ENCODE measurements at regions not wholly inside any gene's neighbourhood (a gene's known extent, or its start where the extent isn't known, plus 50 kb on each side); places are given as distances from the start of the nearest gene placed in this dataset.

DNA sequence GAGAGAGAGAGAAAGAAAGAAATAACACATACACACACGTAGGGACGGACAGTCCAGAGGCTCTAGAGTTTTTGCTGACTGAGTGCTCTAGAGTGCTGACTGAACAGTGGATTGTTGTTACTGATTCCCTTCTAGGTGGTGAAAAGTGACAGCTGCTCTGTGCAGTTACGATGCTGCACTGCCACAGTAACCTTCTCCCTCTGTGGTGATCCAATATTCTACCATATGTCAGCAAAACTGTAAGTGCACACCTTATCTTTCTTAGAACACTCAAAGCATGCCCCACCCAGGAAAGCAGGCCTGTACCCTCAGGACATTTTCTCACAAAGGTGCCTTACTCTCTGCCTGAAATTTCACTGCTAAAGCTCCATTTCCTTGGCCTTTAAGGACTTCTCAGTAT, 1023.5 kb downstream of the TYW1 start:
- Histone ChIP-seq H3K27ac (ENCODE audit: low read depth, low read length) (no peak overlapping the region), H3K9ac (ENCODE audit: low read length in 5 of 5) (no peak overlapping the region), H3K4me1 (ENCODE audit: control insufficient read depth in 5 of 5, insufficient read depth in 5 of 5, low read length in 5 of 5) (peaks cover 0 to 2% (median 0%) of the 10 kb centered on the region in 5 donors), H3K27me3 (ENCODE audit: control insufficient read depth in 5 of 5, insufficient read depth in 4 of 5, low read length in 5 of 5) (no peaks in the 10 kb centered on the region), H3K36me3 (ENCODE audit: control insufficient read depth in 5 of 5, insufficient read depth in 5 of 5, low read length in 5 of 5) (no peaks in the 10 kb centered on the region), H3K9me3 (ENCODE audit: control insufficient read depth in 5 of 5, low read length in 5 of 5) (peaks cover 0 to 3% (median 0%) of the 10 kb centered on the region in 5 donors), H3K4me3 (ENCODE audit: low read depth in 1 of 5, low read length in 5 of 5) (no peak overlapping the region)

DNA sequence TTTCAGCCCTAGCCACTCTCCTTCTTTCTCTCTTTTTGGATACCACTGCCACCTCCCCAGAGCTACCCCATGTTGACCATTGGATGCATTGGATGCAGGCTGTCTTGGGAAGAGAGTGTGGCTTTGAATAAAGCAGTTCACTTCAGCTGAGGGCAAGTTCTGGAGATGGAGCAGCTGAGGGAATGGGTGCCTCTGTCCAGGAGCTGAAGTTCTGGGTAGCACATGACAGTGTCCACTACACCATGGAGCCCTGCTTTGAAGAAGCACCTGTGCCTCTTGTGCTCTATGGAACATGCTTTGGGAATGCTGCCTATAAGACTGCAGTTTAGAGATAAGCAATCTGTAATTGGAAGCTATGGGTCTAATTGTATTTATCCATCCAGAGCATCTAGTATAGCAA, 1028.7 kb downstream of the TYW1 start:
- no peak overlapping the region for H3K9ac ChIP-seq (ENCODE audit: low read length in 5 of 5)
- no peak overlapping the region for H3K27ac ChIP-seq (ENCODE audit: low read depth, low read length)
- no peaks in the 10 kb centered on the region for H3K27me3 ChIP-seq (ENCODE audit: control insufficient read depth in 5 of 5, insufficient read depth in 4 of 5, low read length in 5 of 5)
- no peaks in the 10 kb centered on the region for H3K36me3 ChIP-seq (ENCODE audit: control insufficient read depth in 5 of 5, insufficient read depth in 5 of 5, low read length in 5 of 5)
- H3K4me3 ChIP-seq (ENCODE audit: low read depth in 1 of 5, low read length in 5 of 5): no peak overlapping the region
- peaks cover 0 to 15% (median 12%) of the 10 kb centered on the region in 5 donors for H3K9me3 ChIP-seq (ENCODE audit: control insufficient read depth in 5 of 5, low read length in 5 of 5)
- H3K4me1 ChIP-seq (ENCODE audit: control insufficient read depth in 5 of 5, insufficient read depth in 5 of 5, low read length in 5 of 5): peaks cover 0 to 2% (median 0%) of the 10 kb centered on the region in 5 donors

DNA sequence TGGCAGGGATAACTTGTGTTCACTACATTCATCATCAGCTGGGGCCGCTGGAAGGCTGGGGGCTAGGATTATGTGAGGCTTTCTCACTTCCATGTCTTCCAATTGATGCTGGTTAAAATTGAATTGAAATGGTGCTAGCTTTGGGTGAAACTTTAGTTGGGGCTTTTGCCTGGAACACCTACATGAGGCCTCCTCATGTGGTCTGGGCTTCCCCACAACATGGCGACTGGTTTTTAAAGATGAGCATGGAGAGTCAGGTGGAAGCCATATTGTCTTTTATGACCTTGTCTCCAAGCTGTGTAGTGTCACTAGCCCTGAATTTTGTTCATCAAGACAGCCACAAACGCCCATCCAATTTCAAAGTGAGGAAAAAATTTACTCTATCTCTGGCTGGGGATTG, 1033.9 kb downstream of the TYW1 start:
- Histone ChIP-seq H3K4me1 (ENCODE audit: control insufficient read depth in 5 of 5, insufficient read depth in 5 of 5, low read length in 5 of 5) (no peaks in the 10 kb centered on the region), H3K9ac (ENCODE audit: low read length in 5 of 5) (no peak overlapping the region), H3K36me3 (ENCODE audit: control insufficient read depth in 5 of 5, insufficient read depth in 5 of 5, low read length in 5 of 5) (no peaks in the 10 kb centered on the region), H3K27ac (ENCODE audit: low read depth, low read length) (no peak overlapping the region), H3K9me3 (ENCODE audit: control insufficient read depth in 5 of 5, low read length in 5 of 5) (peaks cover 0 to 17% (median 12%) of the 10 kb centered on the region in 5 donors), H3K4me3 (ENCODE audit: low read depth in 1 of 5, low read length in 5 of 5) (no peak overlapping the region), H3K27me3 (ENCODE audit: control insufficient read depth in 5 of 5, insufficient read depth in 4 of 5, low read length in 5 of 5) (no peaks in the 10 kb centered on the region)

DNA sequence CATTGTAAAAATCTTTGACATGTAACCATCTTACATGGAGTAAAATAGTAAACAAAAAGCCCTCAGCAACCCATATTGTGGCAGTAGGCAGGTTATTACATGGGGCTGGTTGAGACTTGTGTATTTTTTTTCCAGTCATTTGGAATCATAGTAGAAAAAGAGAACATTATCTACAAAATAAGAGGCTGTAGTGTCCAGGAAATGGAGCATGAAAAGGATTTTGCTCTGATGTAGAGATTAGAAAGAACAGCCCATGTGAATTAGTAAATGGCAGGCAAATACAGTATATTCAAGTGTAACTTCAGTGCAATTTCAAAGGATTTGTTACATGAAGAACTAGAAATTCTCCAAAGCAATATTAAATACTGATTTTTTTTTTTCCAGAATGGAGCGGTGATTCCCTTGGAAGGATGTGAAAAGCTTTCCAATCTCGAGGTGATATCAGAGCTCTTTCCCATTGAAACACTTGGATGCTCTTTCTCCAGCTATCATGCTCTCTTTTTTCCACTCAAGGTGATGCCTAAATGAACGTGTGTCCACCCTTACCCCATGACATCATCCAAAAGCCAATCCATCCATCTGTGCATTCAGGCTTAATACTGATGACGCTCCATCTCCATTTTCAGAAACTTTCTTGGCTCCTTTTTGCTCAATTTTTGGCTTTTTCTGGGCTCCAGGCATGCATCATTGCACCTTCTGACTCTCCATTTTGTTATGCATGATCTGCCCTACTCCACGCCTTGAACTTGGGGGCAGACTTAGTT, 1034.7 kb downstream of the TYW1 start:
- no peak overlapping the region for H3K4me3 ChIP-seq (ENCODE audit: low read depth in 1 of 5, low read length in 5 of 5)
- no peak overlapping the region for H3K27ac ChIP-seq (ENCODE audit: low read depth, low read length)
- no peak overlapping the region for H3K9ac ChIP-seq (ENCODE audit: low read length in 5 of 5)
- H3K36me3 ChIP-seq (ENCODE audit: control insufficient read depth in 5 of 5, insufficient read depth in 5 of 5, low read length in 5 of 5): no peaks in the 10 kb centered on the region
- H3K4me1 ChIP-seq (ENCODE audit: control insufficient read depth in 5 of 5, insufficient read depth in 5 of 5, low read length in 5 of 5): no peaks in the 10 kb centered on the region
- no peaks in the 10 kb centered on the region for H3K27me3 ChIP-seq (ENCODE audit: control insufficient read depth in 5 of 5, insufficient read depth in 4 of 5, low read length in 5 of 5)
- peaks cover 0 to 15% (median 11%) of the 10 kb centered on the region in 5 donors for H3K9me3 ChIP-seq (ENCODE audit: control insufficient read depth in 5 of 5, low read length in 5 of 5)

DNA sequence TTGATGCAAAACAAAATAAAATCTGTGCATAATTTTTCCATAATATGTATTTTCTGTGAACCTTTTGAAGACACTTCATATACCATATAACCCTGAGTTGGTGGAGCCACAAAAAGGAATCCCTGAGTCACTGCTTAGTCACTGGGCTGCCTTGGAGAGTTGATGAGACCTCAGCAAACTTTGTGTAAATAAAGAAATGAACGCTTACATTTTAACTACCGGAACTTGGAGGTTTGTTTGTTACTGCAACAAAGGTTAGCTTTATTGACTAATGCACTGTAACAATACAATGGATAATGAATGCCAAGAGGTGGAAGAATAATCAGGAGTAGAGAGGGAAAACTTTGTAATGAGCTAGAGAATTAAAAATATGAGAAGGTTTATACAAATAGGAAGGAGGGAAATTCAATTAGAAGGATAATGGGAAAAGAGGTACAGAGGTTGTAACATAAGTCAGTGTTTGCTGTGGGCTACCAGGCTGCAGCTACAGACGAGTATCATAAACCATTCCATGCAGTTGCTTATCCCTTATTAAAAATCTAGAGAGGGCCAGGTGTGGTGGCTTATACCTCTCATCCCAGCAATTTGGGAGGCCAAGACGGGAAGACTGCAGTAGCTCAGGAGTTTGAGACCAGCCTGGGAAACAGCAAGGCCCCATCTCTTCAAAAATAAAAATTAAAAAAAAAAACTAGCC, 1042.1 kb downstream of the TYW1 start:
- Histone ChIP-seq H3K4me1 (ENCODE audit: control insufficient read depth in 5 of 5, insufficient read depth in 5 of 5, low read length in 5 of 5) (peaks cover 0 to 4% (median 0%) of the 10 kb centered on the region in 5 donors), H3K27ac (ENCODE audit: low read depth, low read length) (no peak overlapping the region), H3K27me3 (ENCODE audit: control insufficient read depth in 5 of 5, insufficient read depth in 4 of 5, low read length in 5 of 5) (no peaks in the 10 kb centered on the region), H3K4me3 (ENCODE audit: low read depth in 1 of 5, low read length in 5 of 5) (no peak overlapping the region), H3K9ac (ENCODE audit: low read length in 5 of 5) (no peak overlapping the region), H3K36me3 (ENCODE audit: control insufficient read depth in 5 of 5, insufficient read depth in 5 of 5, low read length in 5 of 5) (no peaks in the 10 kb centered on the region), H3K9me3 (ENCODE audit: control insufficient read depth in 5 of 5, low read length in 5 of 5) (no peaks in the 10 kb centered on the region)

DNA sequence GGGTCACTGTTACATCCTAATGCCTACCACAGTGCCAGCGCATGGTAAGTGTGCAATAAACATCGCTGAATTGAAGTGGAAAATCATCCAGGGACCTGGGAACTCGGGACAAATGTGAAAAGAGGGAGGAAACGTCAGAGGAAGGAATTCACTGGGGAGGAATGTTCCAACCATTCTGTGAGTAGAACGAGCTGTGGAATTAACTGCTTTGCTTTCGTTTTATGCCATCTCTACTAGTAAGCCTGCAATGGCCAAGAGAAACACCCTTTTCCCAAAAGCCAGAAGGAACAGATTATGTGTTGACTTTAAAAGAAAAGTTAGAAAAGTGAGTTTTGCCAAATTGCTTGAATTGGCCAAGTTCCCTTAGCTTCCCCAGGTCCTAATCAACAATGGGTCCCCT, 1044.9 kb downstream of the TYW1 start:
- H3K4me3 ChIP-seq (ENCODE audit: low read depth in 1 of 5, low read length in 5 of 5): no peak overlapping the region
- no peaks in the 10 kb centered on the region for H3K9me3 ChIP-seq (ENCODE audit: control insufficient read depth in 5 of 5, low read length in 5 of 5)
- no peak overlapping the region for H3K27ac ChIP-seq (ENCODE audit: low read depth, low read length)
- no peak overlapping the region for H3K9ac ChIP-seq (ENCODE audit: low read length in 5 of 5)
- peaks cover 0 to 4% (median 0%) of the 10 kb centered on the region in 5 donors for H3K4me1 ChIP-seq (ENCODE audit: control insufficient read depth in 5 of 5, insufficient read depth in 5 of 5, low read length in 5 of 5)
- no peaks in the 10 kb centered on the region for H3K27me3 ChIP-seq (ENCODE audit: control insufficient read depth in 5 of 5, insufficient read depth in 4 of 5, low read length in 5 of 5)
- no peaks in the 10 kb centered on the region for H3K36me3 ChIP-seq (ENCODE audit: control insufficient read depth in 5 of 5, insufficient read depth in 5 of 5, low read length in 5 of 5)

DNA sequence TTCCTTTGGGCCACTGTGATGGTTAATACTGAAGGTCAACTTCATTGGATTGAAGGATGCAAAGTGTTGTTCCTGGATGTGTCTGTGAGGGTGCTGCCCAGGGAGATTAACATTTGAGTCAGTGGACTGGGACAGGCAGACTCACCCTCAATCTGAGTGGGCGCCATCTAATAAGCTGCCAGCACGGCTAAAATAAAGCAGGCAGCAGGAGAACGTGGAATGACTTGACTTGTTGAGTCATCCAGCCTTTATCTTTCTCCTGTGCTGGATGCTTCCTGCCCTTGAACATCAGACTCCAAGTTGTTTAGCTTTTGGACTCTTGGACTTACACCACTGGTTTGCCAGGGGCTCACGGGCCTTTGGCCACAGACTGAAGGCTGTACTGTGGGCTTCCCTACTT, 1046.9 kb downstream of the TYW1 start:
- Histone ChIP-seq H3K36me3 (ENCODE audit: control insufficient read depth in 5 of 5, insufficient read depth in 5 of 5, low read length in 5 of 5) (no peaks in the 10 kb centered on the region), H3K9me3 (ENCODE audit: control insufficient read depth in 5 of 5, low read length in 5 of 5) (no peaks in the 10 kb centered on the region), H3K9ac (ENCODE audit: low read length in 5 of 5) (no peak overlapping the region), H3K4me1 (ENCODE audit: control insufficient read depth in 5 of 5, insufficient read depth in 5 of 5, low read length in 5 of 5) (peaks cover 0 to 4% (median 0%) of the 10 kb centered on the region in 5 donors), H3K27me3 (ENCODE audit: control insufficient read depth in 5 of 5, insufficient read depth in 4 of 5, low read length in 5 of 5) (no peaks in the 10 kb centered on the region), H3K27ac (ENCODE audit: low read depth, low read length) (no peak overlapping the region), H3K4me3 (ENCODE audit: low read depth in 1 of 5, low read length in 5 of 5) (no peak overlapping the region)

DNA sequence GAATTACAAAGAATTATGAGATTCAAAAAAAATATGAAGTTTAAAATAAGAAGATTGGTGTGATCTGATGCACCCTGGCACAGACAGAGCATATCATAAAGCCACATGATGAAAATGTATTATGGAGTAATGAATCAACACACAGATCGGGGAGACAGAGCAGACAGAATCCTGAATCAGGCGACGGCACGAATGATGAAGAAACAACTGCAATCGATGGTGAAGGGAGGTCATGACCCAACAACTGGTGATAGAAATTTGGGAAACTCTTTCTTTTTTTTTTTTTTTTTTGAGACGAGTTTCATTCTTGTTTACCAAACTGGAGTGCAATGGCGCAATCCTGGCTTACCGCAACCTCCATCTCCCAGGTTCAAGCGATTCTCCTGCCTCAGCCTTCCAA, 1054.0 kb downstream of the TYW1 start:
- Histone ChIP-seq H3K4me1 (ENCODE audit: control insufficient read depth in 5 of 5, insufficient read depth in 5 of 5, low read length in 5 of 5) (no peaks in the 10 kb centered on the region), H3K4me3 (ENCODE audit: low read depth in 1 of 5, low read length in 5 of 5) (no peak overlapping the region), H3K27ac (ENCODE audit: low read depth, low read length) (no peak overlapping the region), H3K9ac (ENCODE audit: low read length in 5 of 5) (no peak overlapping the region), H3K27me3 (ENCODE audit: control insufficient read depth in 5 of 5, insufficient read depth in 4 of 5, low read length in 5 of 5) (no peaks in the 10 kb centered on the region), H3K36me3 (ENCODE audit: control insufficient read depth in 5 of 5, insufficient read depth in 5 of 5, low read length in 5 of 5) (no peaks in the 10 kb centered on the region), H3K9me3 (ENCODE audit: control insufficient read depth in 5 of 5, low read length in 5 of 5) (no peaks in the 10 kb centered on the region)

DNA sequence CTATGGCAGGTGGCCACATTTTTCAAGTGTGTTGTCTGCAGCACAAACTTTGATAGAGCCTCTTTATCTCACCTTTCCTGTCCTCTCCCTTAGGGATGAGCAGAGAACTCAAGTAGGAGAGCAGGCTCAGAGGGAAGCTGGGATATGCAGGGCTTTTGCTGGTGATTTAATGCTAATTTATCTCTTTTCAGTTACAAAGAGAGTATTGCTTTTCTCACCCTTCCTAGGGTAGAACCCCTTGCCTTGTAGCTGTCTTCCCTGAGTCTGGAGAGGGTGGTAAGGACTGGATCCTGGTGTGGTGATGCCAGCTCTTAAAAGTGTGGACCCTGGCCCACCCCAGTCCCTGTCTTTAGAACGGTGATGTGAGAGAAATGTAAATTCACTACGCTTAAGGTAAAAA, 1061.4 kb downstream of the TYW1 start:
- H3K27me3 ChIP-seq (ENCODE audit: control insufficient read depth in 5 of 5, insufficient read depth in 4 of 5, low read length in 5 of 5): no peaks in the 10 kb centered on the region
- no peak overlapping the region for H3K4me3 ChIP-seq (ENCODE audit: low read depth in 1 of 5, low read length in 5 of 5)
- no peak overlapping the region for H3K27ac ChIP-seq (ENCODE audit: low read depth, low read length)
- H3K9ac ChIP-seq (ENCODE audit: low read length in 5 of 5): no peak overlapping the region
- no peaks in the 10 kb centered on the region for H3K4me1 ChIP-seq (ENCODE audit: control insufficient read depth in 5 of 5, insufficient read depth in 5 of 5, low read length in 5 of 5)
- H3K36me3 ChIP-seq (ENCODE audit: control insufficient read depth in 5 of 5, insufficient read depth in 5 of 5, low read length in 5 of 5): no peaks in the 10 kb centered on the region
- peaks cover 0 to 6% (median 0%) of the 10 kb centered on the region in 5 donors for H3K9me3 ChIP-seq (ENCODE audit: control insufficient read depth in 5 of 5, low read length in 5 of 5)

DNA sequence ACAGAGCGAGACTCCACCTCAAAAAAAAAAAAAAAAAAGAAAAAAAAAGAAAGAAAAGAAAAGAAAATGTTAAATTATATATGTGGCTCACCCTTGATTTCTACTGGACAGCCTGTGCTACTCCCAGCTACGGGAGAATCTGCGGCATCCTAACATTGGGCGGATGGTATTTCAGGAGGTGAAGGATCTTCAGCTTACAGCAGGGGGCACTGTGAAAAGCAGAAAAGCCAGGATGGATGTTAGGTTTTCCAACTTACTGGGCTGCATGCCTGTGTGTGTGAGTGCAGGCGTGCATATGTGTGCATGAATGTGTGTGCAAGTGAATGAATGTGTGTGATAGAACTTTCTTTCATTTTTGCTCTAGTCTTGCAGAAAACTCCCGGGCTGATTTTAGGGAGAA, 1066.5 kb downstream of the TYW1 start:
- Histone ChIP-seq H3K4me1 (ENCODE audit: control insufficient read depth in 5 of 5, insufficient read depth in 5 of 5, low read length in 5 of 5) (peaks cover 0 to 8% (median 0%) of the 10 kb centered on the region in 5 donors), H3K9ac (ENCODE audit: low read length in 5 of 5) (no peak overlapping the region), H3K4me3 (ENCODE audit: low read depth in 1 of 5, low read length in 5 of 5) (no peak overlapping the region), H3K36me3 (ENCODE audit: control insufficient read depth in 5 of 5, insufficient read depth in 5 of 5, low read length in 5 of 5) (no peaks in the 10 kb centered on the region), H3K27ac (ENCODE audit: low read depth, low read length) (no peak overlapping the region), H3K27me3 (ENCODE audit: control insufficient read depth in 5 of 5, insufficient read depth in 4 of 5, low read length in 5 of 5) (no peaks in the 10 kb centered on the region), H3K9me3 (ENCODE audit: control insufficient read depth in 5 of 5, low read length in 5 of 5) (no peaks in the 10 kb centered on the region)
